Right forelimb (tissue), 1 donor: ENCODE measurements at regions not wholly inside any gene's neighbourhood (a gene's known extent, or its start where the extent isn't known, plus 50 kb on each side); places are given as distances from the start of the nearest gene placed in this dataset.

Source experiments
- DNase-seq: peaks from one replicate; pipeline ENCODE4 v3.0.0-alpha.2; 2018

- DNase-seq, result no peak
These were observed 157.4 kb downstream of the CAAP1 start for GRCh38 chr9:26735160-26735559.

- no peak for DNase-seq
These were observed 163.4 kb downstream of the CAAP1 start for GRCh38 chr9:26729187-26729586.

- DNase-seq, result no peak
These were observed 165.1 kb downstream of the CAAP1 start for GRCh38 chr9:26727471-26727870.

- DNase-seq, result no peak
These were observed 167.0 kb downstream of the CAAP1 start for GRCh38 chr9:26725573-26725972.

- DNase-seq, result no peak
These were observed 169.1 kb downstream of the CAAP1 start for GRCh38 chr9:26723486-26723885.

- DNase-seq, result no peak
These were observed 169.8 kb downstream of the CAAP1 start for GRCh38 chr9:26722755-26723154.

GRCh38 chr9:26710008-26710407 lies 182.6 kb downstream of the CAAP1 start:
- DNase-seq, result no peak

GRCh38 chr9:26706223-26706622 lies 186.4 kb downstream of the CAAP1 start:
- DNase-seq, result no peak

- no peak for DNase-seq
These were observed 197.3 kb downstream of the CAAP1 start for GRCh38 chr9:26695298-26695622.

GRCh38 chr9:26694381-26695297 lies 198.0 kb downstream of the CAAP1 start:
- no peak for DNase-seq

GRCh38 chr9:26689041-26689440 lies 203.6 kb downstream of the CAAP1 start:
- DNase-seq, result no peak

- no peak for DNase-seq
These were observed 205.2 kb downstream of the CAAP1 start for GRCh38 chr9:26687421-26687820.

- DNase-seq, result no peak
These were observed 206.8 kb downstream of the CAAP1 start for GRCh38 chr9:26685818-26686217.

- no peak for DNase-seq
These were observed 208.6 kb downstream of the CAAP1 start for GRCh38 chr9:26684029-26684428.

- no peak for DNase-seq
These were observed 209.7 kb downstream of the CAAP1 start for GRCh38 chr9:26682796-26683496.

- DNase-seq, result no peak
These were observed 210.6 kb downstream of the CAAP1 start for GRCh38 chr9:26682041-26682440.

- no peak for DNase-seq
These were observed 214.5 kb downstream of the CAAP1 start for GRCh38 chr9:26677965-26678706.

- DNase-seq, result no peak
These were observed 217.6 kb downstream of the CAAP1 start for GRCh38 chr9:26675035-26675434.

GRCh38 chr9:26673261-26673660 lies 219.3 kb downstream of the CAAP1 start:
- no peak for DNase-seq

- DNase-seq, result no peak
These were observed 222.6 kb downstream of the CAAP1 start for GRCh38 chr9:26669701-26670670.

- DNase-seq, result no peak
These were observed 224.7 kb downstream of the CAAP1 start for GRCh38 chr9:26667882-26668281.

GRCh38 chr9:26665666-26666065 lies 226.9 kb downstream of the CAAP1 start:
- no peak for DNase-seq
